Panc1 (cell line): ENCODE measurements at regions not wholly inside any gene's neighbourhood (a gene's known extent, or its start where the extent isn't known, plus 50 kb on each side); places are given as distances from the start of the nearest gene placed in this dataset.

Source experiments
- CTCF ChIP-seq: fragments of 450-650 bp; IDR thresholded peaks from 2 replicates; pipeline ENCODE4 v1.5.1; 2017; ENCODE audit warnings: mild to moderate bottlenecking
- POLR2AphosphoS5 ChIP-seq: IDR thresholded peaks from 2 replicates; pipeline ENCODE4 v1.6.1; 2012; ENCODE audit warnings: mild to moderate bottlenecking, low read depth, low read length, moderate library complexity
- REST ChIP-seq, 2 experiments: IDR thresholded peaks; 2 replicates each; pipeline ENCODE4 v1.6.1; 2011 to 2012; ENCODE audit warnings: low read depth in 2 of 2, control low read depth in 1 of 2, low read length in 1 of 2, mild to moderate bottlenecking in 1 of 2, moderate library complexity in 1 of 2; ENCODE audit not compliant: insufficient read depth in 1 of 2

DNA sequence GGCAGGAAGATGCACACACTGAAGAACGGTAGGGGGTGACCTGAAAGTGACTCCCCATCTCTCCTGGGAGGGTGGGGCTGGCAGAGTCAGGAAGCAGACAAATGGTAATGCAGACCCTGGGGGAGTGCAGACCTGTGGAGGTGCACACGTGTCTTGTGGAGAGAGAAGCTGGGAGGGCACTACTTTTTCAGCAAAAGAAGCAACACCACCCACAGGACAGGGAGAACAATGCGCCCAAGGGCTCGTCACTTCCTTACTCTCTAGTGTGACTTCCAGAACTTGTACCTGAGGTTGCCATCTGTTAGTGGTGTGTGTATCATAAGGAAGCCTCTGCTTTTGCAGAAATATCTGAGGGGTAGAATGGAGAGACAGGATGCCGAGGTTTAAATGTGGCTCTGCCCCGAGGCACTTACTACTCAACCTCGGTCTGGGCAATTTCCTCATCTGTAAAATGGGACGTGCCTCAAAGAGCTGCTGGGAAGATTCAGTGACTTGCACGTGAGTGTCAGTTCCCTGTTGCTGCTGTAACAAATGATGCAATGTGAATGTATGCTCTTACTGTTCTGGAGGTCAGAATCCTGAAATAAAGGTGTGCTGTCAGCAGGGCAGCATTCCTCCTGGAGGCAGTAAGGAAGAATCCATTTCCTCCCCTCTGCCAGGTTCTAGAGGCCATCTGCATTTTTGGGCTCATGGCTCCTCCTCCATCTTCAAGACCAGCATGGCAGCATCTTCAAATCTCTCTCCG, 323.4 kb downstream of the SHANK2 start:
- TF ChIP-seq CTCF (no peak; the same call in 1 of the 2 replicates), POLR2AphosphoS5 (no peak), REST (IDR thresholded peaks at IDR 0.05; ENCODE audit: insufficient read depth in 1 of 2, low read depth in 2 of 2, low read length in 1 of 2) (no peak)
